Limb (tissue), 2 donors: ENCODE measurements at regions not wholly inside any gene's neighbourhood (a gene's known extent, or its start where the extent isn't known, plus 50 kb on each side); places are given as distances from the start of the nearest gene placed in this dataset.

Experiments
- DNase-seq, 2 donors: peaks; one replicate each; pipeline ENCODE4 v3.0.0-alpha.2; 2016; ENCODE audit errors: extremely low spot score in 2 of 2

GRCh38 chr14:95413289-95414215 lies 93.8 kb upstream of the CLMN start:
- no peak for DNase-seq

- DNase-seq: no peak
Measured at GRCh38 chr14:95410838-95411237, 91.1 kb upstream of the CLMN start.

GRCh38 chr14:95409477-95410272 lies 90.0 kb upstream of the CLMN start:
- DNase-seq: peak; percentile 28 to 39

GRCh38 chr14:95408731-95409476 lies 89.2 kb upstream of the CLMN start:
- peak in 1 of 2 donors; percentile 37 for DNase-seq

GRCh38 chr14:95407354-95407753 lies 87.6 kb upstream of the CLMN start:
- no peak for DNase-seq

GRCh38 chr14:95406756-95407277 lies 87.1 kb upstream of the CLMN start:
- DNase-seq: no peak

- peak in 1 of 2 donors; percentile 39 for DNase-seq
Measured at GRCh38 chr14:95404583-95404982, 84.9 kb upstream of the CLMN start.

- DNase-seq: no peak
Measured at GRCh38 chr14:95402578-95402977, 82.9 kb upstream of the CLMN start.

GRCh38 chr14:95402176-95402575 lies 82.5 kb upstream of the CLMN start:
- DNase-seq: no peak

GRCh38 chr14:95398630-95399547 lies 79.2 kb upstream of the CLMN start:
- no peak for DNase-seq

- no peak for DNase-seq
Measured at GRCh38 chr14:95397325-95397724, 77.6 kb upstream of the CLMN start.

GRCh38 chr14:95396221-95396620 lies 76.5 kb upstream of the CLMN start:
- DNase-seq: no peak

GRCh38 chr14:95395098-95395737 lies 75.5 kb upstream of the CLMN start:
- DNase-seq: no peak

GRCh38 chr14:95394297-95395097 lies 74.8 kb upstream of the CLMN start:
- DNase-seq: no peak

GRCh38 chr14:95392841-95393240 lies 73.1 kb upstream of the CLMN start:
- no peak for DNase-seq

- no peak for DNase-seq
Measured at GRCh38 chr14:95391331-95391730, 71.6 kb upstream of the CLMN start.

- no peak for DNase-seq
Measured at GRCh38 chr14:95389471-95390011, 69.8 kb upstream of the CLMN start.

GRCh38 chr14:95388699-95389098 lies 69.0 kb upstream of the CLMN start:
- no peak for DNase-seq
